HG02678 (cell line): ENCODE measurements at regions not wholly inside any gene's neighbourhood (a gene's known extent, or its start where the extent isn't known, plus 50 kb on each side); places are given as distances from the start of the nearest gene placed in this dataset.

Source experiments
- ATAC-seq: cut with Tn5 transposase; IDR thresholded peaks from one replicate; pipeline ENCODE4 v1.9.1; 2021; ENCODE audit warnings: mild to moderate bottlenecking, moderate library complexity; ENCODE audit not compliant: unreplicated experiment

DNA sequence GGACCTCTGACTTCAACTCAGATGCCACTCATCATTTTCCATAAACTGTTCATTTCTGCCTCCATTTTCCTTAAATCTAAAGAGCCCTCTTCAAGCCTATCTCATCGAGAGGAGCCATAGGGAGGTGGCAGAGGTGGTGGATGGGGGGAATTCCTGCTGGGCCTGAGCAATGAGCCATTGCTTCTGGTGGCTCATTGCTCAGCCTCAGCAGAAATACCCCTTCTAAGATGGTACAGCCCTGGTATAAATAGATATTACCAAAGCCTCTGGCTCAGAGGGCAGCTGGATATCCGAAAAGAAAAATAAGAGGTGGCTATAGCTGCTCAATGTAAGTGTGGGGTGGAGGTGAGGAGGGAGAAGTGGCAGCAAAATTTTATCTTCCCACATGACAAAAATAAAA is 313.5 kb downstream of the CAAP1 start:
- no peak for ATAC-seq

- ATAC-seq, result no peak
These were observed 317.6 kb downstream of the CAAP1 start for GRCh38 chr9:26574898-26575440.

DNA sequence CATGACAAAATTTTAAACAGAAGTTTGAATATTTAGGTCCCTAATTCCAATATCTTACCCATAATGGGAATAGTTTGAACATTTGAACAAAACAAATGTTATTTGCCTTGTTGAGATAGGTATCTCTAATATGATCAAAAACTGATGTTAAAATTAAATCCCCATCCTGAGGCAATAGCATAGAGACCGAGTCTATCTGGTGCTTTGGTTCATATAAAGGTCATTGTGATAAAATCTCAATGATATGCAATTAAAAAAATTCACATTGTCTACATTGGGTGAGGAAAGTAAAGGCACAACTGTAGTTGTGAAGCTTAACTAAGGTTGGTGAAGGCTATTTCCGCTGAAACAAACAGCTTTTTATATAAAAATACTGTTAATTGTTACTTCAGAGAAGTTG is 318.3 kb downstream of the CAAP1 start:
- ATAC-seq, result no peak

DNA sequence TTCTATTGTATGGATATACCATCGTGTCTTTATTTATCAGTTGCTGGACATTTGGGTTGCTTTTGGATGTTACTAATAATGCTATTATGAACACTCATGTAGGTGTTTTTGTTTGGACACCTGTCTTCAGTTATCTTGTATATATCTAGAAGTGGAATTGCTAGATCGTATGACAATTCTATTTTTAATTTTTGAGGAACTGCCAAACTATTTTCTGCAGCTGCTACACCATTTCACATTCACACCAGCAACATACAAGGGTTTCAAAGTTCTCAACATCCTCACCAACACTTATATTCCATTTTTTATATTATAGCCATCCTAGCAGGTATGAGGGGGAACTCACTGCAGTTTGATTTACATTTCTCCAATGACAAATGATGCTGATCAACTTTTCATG is 324.6 kb downstream of the CAAP1 start:
- ATAC-seq, result no peak

DNA sequence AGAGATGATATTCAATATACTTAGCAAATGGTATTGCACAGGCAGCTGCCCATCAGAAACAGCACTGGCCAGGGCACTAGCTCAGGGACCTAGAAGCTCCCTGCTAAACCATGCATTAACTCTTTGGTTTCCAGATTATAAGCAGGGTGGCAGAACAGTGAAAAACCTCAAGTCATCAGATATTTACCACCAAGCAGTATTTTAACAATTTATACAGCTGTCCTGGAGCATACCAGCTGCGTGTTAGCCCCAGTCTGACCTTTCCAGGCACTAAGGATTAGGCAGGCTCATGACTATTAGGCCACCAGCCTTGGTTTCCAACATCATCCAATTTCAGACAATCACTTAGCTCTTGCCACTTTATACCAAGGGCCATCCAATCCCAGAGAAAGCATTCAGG is 326.5 kb downstream of the CAAP1 start:
- no peak for ATAC-seq

GRCh38 chr9:26565118-26565517 is 327.5 kb downstream of the CAAP1 start:
- ATAC-seq, result no peak

DNA sequence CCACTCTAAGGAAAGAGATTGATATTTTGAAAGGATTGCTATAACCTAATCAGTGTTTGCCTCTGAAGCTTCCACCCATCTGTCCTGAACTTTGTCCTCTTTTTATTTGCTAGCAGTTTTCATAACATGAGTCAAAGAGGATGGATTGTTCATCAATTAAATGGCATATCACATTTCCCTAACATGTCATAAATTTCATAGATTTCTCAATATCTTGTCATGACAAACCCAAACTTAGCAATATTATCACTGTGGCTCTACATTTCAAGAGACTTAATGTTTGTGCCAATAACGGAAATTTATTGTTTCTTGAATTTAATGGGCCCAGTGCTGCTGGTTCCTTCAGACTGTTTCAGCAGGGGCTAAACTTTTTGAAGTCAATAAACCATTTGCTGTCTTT is 330.3 kb downstream of the CAAP1 start:
- ATAC-seq, result no peak

DNA sequence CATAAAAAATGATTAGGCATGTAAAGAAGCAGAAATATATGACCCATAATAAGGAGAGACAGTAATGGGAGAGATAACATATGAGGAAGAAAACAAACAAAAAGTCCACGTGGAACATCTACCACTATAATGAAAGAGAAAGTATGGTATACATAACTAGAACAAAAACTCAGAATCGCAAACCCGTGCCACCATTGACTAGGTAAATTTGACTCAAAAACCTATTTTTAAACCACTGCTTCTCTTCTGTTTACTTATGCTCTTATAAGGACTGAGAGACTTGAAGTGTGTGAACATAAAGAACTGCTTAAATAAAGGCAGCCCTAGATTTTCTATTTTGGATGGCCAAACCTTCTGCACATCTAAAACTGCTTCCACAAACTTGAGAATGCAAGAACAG is 330.7 kb downstream of the CAAP1 start:
- no peak for ATAC-seq

DNA sequence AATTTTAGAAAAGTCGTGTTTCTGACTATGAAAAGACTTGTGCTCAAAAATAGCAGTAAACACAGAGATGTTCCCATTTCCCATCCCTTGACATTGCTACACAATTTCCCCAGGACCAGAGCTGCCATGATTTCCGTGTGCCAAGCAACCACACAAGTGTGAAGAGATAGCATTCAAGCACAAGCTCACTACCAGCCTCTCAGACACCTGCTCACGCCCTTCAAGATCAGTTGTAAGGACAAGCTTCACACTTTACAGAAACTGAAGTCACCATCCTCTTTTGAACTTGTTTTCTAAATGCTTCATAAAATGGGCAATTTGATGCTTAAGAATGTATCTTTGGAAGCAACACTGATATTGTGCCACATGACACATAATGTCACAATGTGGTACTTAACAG is 333.1 kb downstream of the CAAP1 start:
- ATAC-seq, result no peak

GRCh38 chr9:26551971-26552370 is 340.6 kb downstream of the CAAP1 start:
- ATAC-seq, result no peak

- no peak for ATAC-seq
These were observed 341.2 kb downstream of the CAAP1 start for GRCh38 chr9:26551451-26551850.

GRCh38 chr9:26548781-26549290 is 343.8 kb downstream of the CAAP1 start:
- ATAC-seq, result no peak

- no peak for ATAC-seq
These were observed 352.6 kb downstream of the CAAP1 start for GRCh38 chr9:26539867-26540493.

DNA sequence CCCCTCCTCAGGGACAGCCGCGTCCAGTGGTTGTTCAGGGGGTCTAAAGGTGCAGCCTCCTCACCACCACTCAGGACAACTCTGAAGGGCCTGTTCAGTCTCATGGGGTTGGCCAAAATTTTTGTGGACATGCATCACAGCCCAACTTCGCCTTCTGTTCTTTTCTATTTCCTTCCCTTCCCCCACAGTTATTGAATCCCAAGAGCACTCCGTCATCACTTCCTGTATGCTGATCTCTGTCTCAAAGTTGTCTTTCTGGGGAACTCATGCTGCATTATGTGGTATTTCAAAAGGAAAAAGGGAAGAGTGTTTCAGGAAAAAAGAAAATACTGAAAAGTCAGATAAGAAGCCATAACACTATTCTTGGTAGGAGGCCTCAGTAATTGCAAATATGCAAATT is 355.4 kb downstream of the CAAP1 start:
- ATAC-seq, result no peak

GRCh38 chr9:26535151-26535550 is 357.5 kb downstream of the CAAP1 start:
- no peak for ATAC-seq

- ATAC-seq, result no peak
These were observed 361.8 kb downstream of the CAAP1 start for GRCh38 chr9:26530841-26531240.

DNA sequence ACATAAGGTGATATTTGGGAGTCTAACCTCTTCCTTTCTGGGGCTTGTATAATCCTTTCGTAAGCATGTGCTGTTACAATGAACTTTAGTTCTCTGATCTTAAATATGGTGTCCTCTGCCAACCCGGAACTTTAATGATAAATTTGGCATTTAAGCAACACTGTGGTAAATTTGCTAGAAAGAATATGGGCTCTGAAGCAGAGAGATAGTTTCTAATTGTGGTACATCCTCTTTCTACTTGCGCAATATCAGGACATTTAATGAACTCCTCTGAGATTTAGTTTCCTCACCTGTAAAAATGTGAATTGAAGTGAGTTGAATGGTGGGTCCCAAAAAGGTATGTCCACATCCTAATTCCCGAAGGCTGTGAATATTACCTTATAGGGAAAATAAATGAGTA is 364.7 kb downstream of the CAAP1 start:
- ATAC-seq, result no peak

DNA sequence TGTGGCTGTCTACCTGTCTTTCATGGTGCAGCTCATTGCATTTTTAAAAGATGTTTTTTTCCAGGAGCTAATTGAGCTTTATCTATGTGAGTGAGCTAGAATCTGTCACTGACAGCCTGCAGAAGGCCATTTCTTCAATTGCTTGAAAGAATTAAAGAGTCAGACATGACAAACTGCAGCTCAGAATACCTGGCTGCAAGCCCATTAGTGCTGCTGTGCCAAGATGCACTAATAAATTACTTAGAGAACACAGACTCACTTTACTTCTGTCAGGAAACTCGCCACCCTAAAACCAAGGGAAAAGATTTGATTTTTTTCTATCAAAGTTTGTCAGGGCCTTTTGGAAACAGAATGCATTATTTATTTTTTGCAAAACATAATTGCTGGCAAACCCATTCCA is 368.3 kb downstream of the CAAP1 start:
- ATAC-seq, result no peak

DNA sequence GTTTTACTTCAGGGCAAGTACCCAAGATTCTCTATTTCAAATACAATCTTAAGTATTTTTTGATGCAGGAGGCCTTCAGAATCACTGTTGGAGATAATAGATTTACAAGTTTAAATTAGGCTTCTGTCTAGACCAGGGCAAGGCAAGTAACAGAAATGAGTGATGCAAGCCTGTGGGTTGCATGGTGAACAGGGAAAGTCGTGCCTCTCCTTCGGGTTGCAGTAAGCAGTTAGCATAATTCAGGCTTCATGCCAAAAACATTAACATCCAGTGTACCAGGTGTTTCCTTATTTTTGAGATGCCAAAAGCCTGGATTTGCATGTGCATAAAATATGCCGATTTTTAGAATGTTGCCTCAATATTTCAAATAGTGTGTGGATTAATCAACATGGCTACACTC is 369.0 kb downstream of the CAAP1 start:
- ATAC-seq, result no peak

GRCh38 chr9:26520141-26520540 is 372.5 kb downstream of the CAAP1 start:
- ATAC-seq, result no peak

DNA sequence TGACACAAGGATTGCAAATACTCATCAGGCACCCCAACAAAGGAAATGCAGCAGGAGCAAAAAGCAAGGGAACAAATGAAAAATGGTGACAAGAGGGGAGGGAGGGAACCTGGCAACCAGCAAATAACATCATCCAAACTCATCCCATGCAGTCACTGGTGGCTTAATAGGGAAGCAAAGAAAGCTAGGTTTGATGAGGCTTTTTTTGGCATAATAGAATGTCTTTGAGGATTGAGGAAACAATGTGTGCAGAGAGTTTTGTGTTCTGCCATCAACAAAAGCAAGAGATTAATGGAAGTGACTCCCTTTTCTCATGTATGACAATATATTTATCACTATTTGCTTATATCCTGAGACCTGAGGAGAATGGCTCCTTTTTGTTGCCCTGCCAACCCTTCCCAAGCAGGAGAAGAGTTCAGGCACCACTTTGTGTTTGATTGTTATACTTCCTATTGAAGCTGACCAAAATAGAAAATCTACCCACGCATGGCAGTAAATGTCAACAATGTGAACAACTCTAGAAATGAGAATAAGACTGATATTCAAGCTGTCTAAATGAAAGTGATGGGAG is 375.7 kb downstream of the CAAP1 start:
- no peak for ATAC-seq

DNA sequence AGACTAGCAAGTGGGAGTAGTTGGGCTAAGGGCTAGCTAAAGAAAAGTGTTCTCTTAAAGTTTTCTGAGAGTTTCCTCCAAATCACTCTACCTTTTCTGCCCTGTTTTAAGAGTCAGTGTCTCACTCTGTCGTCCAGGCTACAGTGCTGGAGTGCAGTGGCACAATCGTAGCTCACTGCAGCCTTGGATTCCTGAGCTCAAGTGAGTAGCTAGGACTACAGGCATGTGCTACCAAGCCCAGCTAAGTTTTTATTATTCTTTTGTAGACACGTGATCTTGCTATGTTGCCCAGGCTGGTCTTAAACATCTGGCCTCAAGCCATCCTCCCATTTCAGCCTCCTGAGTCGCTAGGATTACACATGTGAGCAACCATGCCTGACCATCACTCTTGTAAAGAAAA is 378.9 kb downstream of the CAAP1 start:
- no peak for ATAC-seq

GRCh38 chr9:26510137-26510536 is 382.5 kb downstream of the CAAP1 start:
- ATAC-seq, result no peak
